ENCODE measurements at regions not wholly inside any gene's neighbourhood (a gene's known extent, or its start where the extent isn't known, plus 50 kb on each side); places are given as distances from the start of the nearest gene placed in this dataset.

- H3K4me2 ChIP-seq (ENCODE audit: low read length) = peak overlapping the region; percentile 56
- POLR2A ChIA-PET (ENCODE audit: unreplicated experiment) = interaction anchor here (0.6 kb wide), 4 partner anchors 13 to 125 kb away, joined by 3 to 19 read pairs (median 8); no protein-coding TSS in a partner anchor
- peak overlapping the region; percentile 76 for H3K9ac ChIP-seq (ENCODE audit: low read length)
- ATAC-seq (peak; percentile 39), DNase-seq (peak; percentile 37)
- H3K79me2 ChIP-seq (ENCODE audit: low read length) = peaks cover 88% of the 10 kb centered on the region
- H3F3A ChIP-seq (ENCODE audit: low read length, unreplicated experiment) = peaks cover 5% of the 10 kb centered on the region
- no peaks in the 10 kb centered on the region for H3K9me2 ChIP-seq (replicated peaks; ENCODE audit: low read length)
- H3K9me3 ChIP-seq (ENCODE audit: low read length) = no peaks in the 10 kb centered on the region
- TF ChIP-seq EZH2 (IDR thresholded peaks at IDR 0.05; ENCODE audit: low read length, unreplicated experiment) (no peak), CTCF (conservative IDR thresholded peaks at IDR 0.05; ENCODE audit: low read depth, low read length) (no peak), EZH2phosphoT487 (IDR thresholded peaks at IDR 0.05; ENCODE audit: borderline replicate concordance, low read length) (no peak)
- peak overlapping the region; percentile 91 for H3K27ac ChIP-seq (ENCODE audit: low read length)
- no peaks in the 10 kb centered on the region for H4K20me1 ChIP-seq (ENCODE audit: low read length)
- intact Hi-C loops (cut with micrococcal nuclease) = no loop called here
- TSS peak; percentile 1 for BruUV-seq (replicated peaks)
- CTCF ChIA-PET = interaction anchor here (1.1 kb wide), 1 partner anchor 17 kb away, joined by 5 read pairs; no protein-coding TSS in a partner anchor
- no peak overlapping the region for H3K4me3 ChIP-seq (ENCODE audit: low read length)
- H3K27me3 ChIP-seq (ENCODE audit: low read length) = no peaks in the 10 kb centered on the region
- H3K4me1 ChIP-seq (ENCODE audit: insufficient read depth, low read length) = peaks cover 25% of the 10 kb centered on the region
- peaks cover 5% of the 10 kb centered on the region; the same call in 1 of the 2 replicates for H3K36me3 ChIP-seq (ENCODE audit: low read depth, low read length)
- 0 out of 2 replicates have a peak overlapping the region, but pooled peaks have one; percentile 0 for H2AFZ ChIP-seq (ENCODE audit: low read length)
Measured at GRCh38 chr17:77410470-77410869, 269.7 kb downstream of the SEC14L1 start.

GRCh38 chr17:77414811-77415400 is 274.1 kb downstream of the SEC14L1 start:
- ATAC-seq (no peak), DNase-seq (no peak)
- ChIA-PET CTCF (interaction anchor here (0.6 kb wide), 1 partner anchor 62 kb away, joined by 10 read pairs; no protein-coding TSS in a partner anchor), POLR2A (ENCODE audit: unreplicated experiment) (no interaction called here)
- H4K20me1 ChIP-seq (ENCODE audit: low read length) = no peaks in the 10 kb centered on the region
- H3K4me2 ChIP-seq (ENCODE audit: low read length) = no peak overlapping the region
- no peak overlapping the region for H3K27ac ChIP-seq (ENCODE audit: low read length)
- H3K79me2 ChIP-seq (ENCODE audit: low read length) = peaks cover 92% of the 10 kb centered on the region
- no peak overlapping the region for H3K4me3 ChIP-seq (ENCODE audit: low read length)
- H3K27me3 ChIP-seq (ENCODE audit: low read length) = no peaks in the 10 kb centered on the region
- no peak overlapping the region for H2AFZ ChIP-seq (ENCODE audit: low read length)
- H3K9me3 ChIP-seq (ENCODE audit: low read length) = no peaks in the 10 kb centered on the region
- peaks cover 26% of the 10 kb centered on the region for H3K4me1 ChIP-seq (ENCODE audit: insufficient read depth, low read length)
- intact Hi-C loops (cut with micrococcal nuclease) = no loop called here
- peaks cover 5% of the 10 kb centered on the region for H3F3A ChIP-seq (ENCODE audit: low read length, unreplicated experiment)
- BruUV-seq (replicated peaks) = no TSS peak
- no peaks in the 10 kb centered on the region for H3K9me2 ChIP-seq (replicated peaks; ENCODE audit: low read length)
- peaks cover 10% of the 10 kb centered on the region; the same call in 1 of the 2 replicates for H3K36me3 ChIP-seq (ENCODE audit: low read depth, low read length)
- TF ChIP-seq CTCF (conservative IDR thresholded peaks at IDR 0.05; ENCODE audit: low read depth, low read length) = no peak
- no peak for TF ChIP-seq EZH2phosphoT487 (IDR thresholded peaks at IDR 0.05; ENCODE audit: borderline replicate concordance, low read length)
- no peak for TF ChIP-seq EZH2 (IDR thresholded peaks at IDR 0.05; ENCODE audit: low read length, unreplicated experiment)
- H3K9ac ChIP-seq (ENCODE audit: low read length) = no peak overlapping the region

GRCh38 chr17:77416105-77416713 is 275.4 kb downstream of the SEC14L1 start:
- TF ChIP-seq EZH2phosphoT487 (IDR thresholded peaks at IDR 0.05; ENCODE audit: borderline replicate concordance, low read length) = no peak
- TF ChIP-seq EZH2 (IDR thresholded peaks at IDR 0.05; ENCODE audit: low read length, unreplicated experiment) = no peak
- no peak for TF ChIP-seq CTCF (conservative IDR thresholded peaks at IDR 0.05; ENCODE audit: low read depth, low read length)
- H3K9me3 ChIP-seq (ENCODE audit: low read length) = no peaks in the 10 kb centered on the region
- peaks cover 11% of the 10 kb centered on the region; the same call in 1 of the 2 replicates for H3K36me3 ChIP-seq (ENCODE audit: low read depth, low read length)
- no peak for ATAC-seq
- H3F3A ChIP-seq (ENCODE audit: low read length, unreplicated experiment) = peaks cover 3% of the 10 kb centered on the region
- H4K20me1 ChIP-seq (ENCODE audit: low read length) = no peaks in the 10 kb centered on the region
- H3K9me2 ChIP-seq (replicated peaks; ENCODE audit: low read length) = no peaks in the 10 kb centered on the region
- H3K9ac ChIP-seq (ENCODE audit: low read length) = no peak overlapping the region
- no peak overlapping the region for H3K27ac ChIP-seq (ENCODE audit: low read length)
- POLR2A ChIA-PET (ENCODE audit: unreplicated experiment) = interaction anchor here (0.6 kb wide), 1 partner anchor 331 kb away, joined by 8 read pairs; no protein-coding TSS in a partner anchor
- no TSS peak for BruUV-seq (replicated peaks)
- no peak overlapping the region for H3K4me3 ChIP-seq (ENCODE audit: low read length)
- peaks cover 18% of the 10 kb centered on the region for H3K4me1 ChIP-seq (ENCODE audit: insufficient read depth, low read length)
- no peak overlapping the region for H3K4me2 ChIP-seq (ENCODE audit: low read length)
- no peak overlapping the region for H2AFZ ChIP-seq (ENCODE audit: low read length)
- no peak for DNase-seq
- intact Hi-C loops (cut with micrococcal nuclease) = no loop called here
- CTCF ChIA-PET = no interaction called here
- H3K79me2 ChIP-seq (ENCODE audit: low read length) = peaks cover 92% of the 10 kb centered on the region
- no peaks in the 10 kb centered on the region for H3K27me3 ChIP-seq (ENCODE audit: low read length)

All from PC-3 (cell line).